Caco-2 (cell line): ENCODE measurements at regions not wholly inside any gene's neighbourhood (a gene's known extent, or its start where the extent isn't known, plus 50 kb on each side); places are given as distances from the start of the nearest gene placed in this dataset.

Experiments
- BruUV-seq: library from RNA; stranded (reverse); fragments of 400-500 nt; replicated peaks from 2 replicates; lab custom pipeline; 2021; lab: Mats Ljungman, UMichigan
- CTCF ChIA-PET: fragments of 300-600 bp; sonication (Branson Sonifier 250); formaldehyde crosslinking; loops from one replicate; lab custom pipeline; 2022; ENCODE audit warnings: antibody characterized with exemption; lab: Charles Lee
- POLR2A ChIA-PET: fragments of 300-600 bp; sonication (Branson Sonifier 250); formaldehyde crosslinking; loops from one replicate; lab custom pipeline; 2022; ENCODE audit warnings: antibody characterized with exemption; lab: Charles Lee
- DNase-seq, 2 experiments: peaks; one replicate each; pipeline versions ENCODE4 v3.0.0 to v3.0.0-alpha.2; 2020 to 2022
- H3K27me3 ChIP-seq: replicated peaks from 2 replicates; pipeline ENCODE4 v1.6.0; 2011; ENCODE audit warnings: low read length; ENCODE audit not compliant: control insufficient read depth, insufficient read depth
- H3K36me3 ChIP-seq: 2 replicates; pipeline ENCODE4 v1.5.1; 2011; ENCODE audit warnings: low read length; ENCODE audit not compliant: control insufficient read depth, insufficient read depth
- H3K4me1 ChIP-seq: fragments of 250-450 bp; sonication (Bioruptor Pico); 2 replicates; pipeline ENCODE4 v1.5.1; 2020; ENCODE audit warnings: mild to moderate bottlenecking
- H3K4me3 ChIP-seq: 2 replicates; pipeline ENCODE4 v1.5.1; 2011; ENCODE audit warnings: low read depth, mild to moderate bottlenecking, control low read depth, low read length
- H3K9me3 ChIP-seq: fragments of 250-450 bp; sonication (Bioruptor Pico); 2 replicates; pipeline ENCODE4 v1.5.1; 2020; ENCODE audit warnings: mild to moderate bottlenecking, moderate library complexity
- H3K27ac Mint-ChIP-seq: one replicate; pipeline ENCODE4 v1.8.0; 2022; ENCODE audit warnings: mixed read lengths; ENCODE audit not compliant: unreplicated experiment
- H3K27me3 Mint-ChIP-seq: one replicate; pipeline ENCODE4 v1.8.0; 2022; ENCODE audit warnings: mixed read lengths; ENCODE audit not compliant: insufficient read depth, unreplicated experiment
- H3K36me3 Mint-ChIP-seq: one replicate; pipeline ENCODE4 v1.8.0; 2022; ENCODE audit warnings: mild to moderate bottlenecking, mixed read lengths; ENCODE audit not compliant: insufficient read depth, unreplicated experiment
- H3K4me1 Mint-ChIP-seq: one replicate; pipeline ENCODE4 v1.8.0; 2022; ENCODE audit warnings: low read depth, mixed read lengths; ENCODE audit not compliant: unreplicated experiment
- H3K4me3 Mint-ChIP-seq: one replicate; pipeline ENCODE4 v1.8.0; 2022; ENCODE audit warnings: mild to moderate bottlenecking, moderate library complexity, mixed read lengths; ENCODE audit not compliant: unreplicated experiment
- H3K9me3 Mint-ChIP-seq: one replicate; pipeline ENCODE4 v1.8.0; 2022; ENCODE audit warnings: mixed read lengths; ENCODE audit not compliant: unreplicated experiment
- intact Hi-C: fragments of 100-400 bp; cut with micrococcal nuclease; formaldehyde crosslinking; loops from one replicate; pipeline ENCODE4 v1.10.0; 2022; ENCODE audit not compliant: unreplicated experiment
- TF ChIP-seq, protein P1 (sequence below), 2 experiments: fragments of 200-600 bp in 1 of 2; IDR thresholded peaks; 1 replicate in 1 of 2; 2 replicates in 1 of 2; pipeline versions ENCODE4 v1.5.1 to v1.8.0; 2011 to 2022; ENCODE audit warnings: antibody characterized with exemption in 1 of 2, control low read depth in 1 of 2, inconsistent platforms in 1 of 2, low read depth in 1 of 2, low read length in 1 of 2, mild to moderate bottlenecking in 1 of 2, moderate library complexity in 1 of 2; ENCODE audit not compliant: insufficient read depth in 1 of 2, severe bottlenecking in 1 of 2, unreplicated experiment in 1 of 2

- BruUV-seq = no TSS peak
- no peak overlapping the region for H3K4me3 Mint-ChIP-seq
- TF ChIP-seq, protein P1, sequence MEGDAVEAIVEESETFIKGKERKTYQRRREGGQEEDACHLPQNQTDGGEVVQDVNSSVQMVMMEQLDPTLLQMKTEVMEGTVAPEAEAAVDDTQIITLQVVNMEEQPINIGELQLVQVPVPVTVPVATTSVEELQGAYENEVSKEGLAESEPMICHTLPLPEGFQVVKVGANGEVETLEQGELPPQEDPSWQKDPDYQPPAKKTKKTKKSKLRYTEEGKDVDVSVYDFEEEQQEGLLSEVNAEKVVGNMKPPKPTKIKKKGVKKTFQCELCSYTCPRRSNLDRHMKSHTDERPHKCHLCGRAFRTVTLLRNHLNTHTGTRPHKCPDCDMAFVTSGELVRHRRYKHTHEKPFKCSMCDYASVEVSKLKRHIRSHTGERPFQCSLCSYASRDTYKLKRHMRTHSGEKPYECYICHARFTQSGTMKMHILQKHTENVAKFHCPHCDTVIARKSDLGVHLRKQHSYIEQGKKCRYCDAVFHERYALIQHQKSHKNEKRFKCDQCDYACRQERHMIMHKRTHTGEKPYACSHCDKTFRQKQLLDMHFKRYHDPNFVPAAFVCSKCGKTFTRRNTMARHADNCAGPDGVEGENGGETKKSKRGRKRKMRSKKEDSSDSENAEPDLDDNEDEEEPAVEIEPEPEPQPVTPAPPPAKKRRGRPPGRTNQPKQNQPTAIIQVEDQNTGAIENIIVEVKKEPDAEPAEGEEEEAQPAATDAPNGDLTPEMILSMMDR (IDR thresholded peaks at IDR 0.05; ENCODE audit: insufficient read depth in 1 of 2, low read depth in 1 of 2, low read length in 1 of 2, severe bottlenecking in 1 of 2, unreplicated experiment in 1 of 2) = no peak
- H3K4me3 ChIP-seq = no peak overlapping the region
- peaks cover 14% of the 10 kb centered on the region for H3K4me1 ChIP-seq
- H3K27me3 ChIP-seq = no peaks in the 10 kb centered on the region; the same call in 1 of the 2 replicates
- ChIA-PET POLR2A (no interaction called here), CTCF (no interaction called here)
- H3K9me3 Mint-ChIP-seq = no peaks in the 10 kb centered on the region
- H3K27ac Mint-ChIP-seq = no peak overlapping the region
- H3K4me1 Mint-ChIP-seq = peaks cover 5% of the 10 kb centered on the region
- H3K36me3 ChIP-seq = no peaks in the 10 kb centered on the region
- peaks cover 11% of the 10 kb centered on the region for H3K27me3 Mint-ChIP-seq
- intact Hi-C loops = loop anchor here (2.0 kb wide), 1 partner anchor 208 kb away; no protein-coding TSS in a partner anchor
- no peaks in the 10 kb centered on the region for H3K9me3 ChIP-seq
- H3K36me3 Mint-ChIP-seq = no peaks in the 10 kb centered on the region
- DNase-seq = no peak
These were observed 65.1 kb upstream of the PZP start for GRCh38 chr12:9273276-9273675.

- Histone ChIP-seq H3K36me3 (no peaks in the 10 kb centered on the region), H3K4me3 (no peak overlapping the region), H3K9me3 (no peaks in the 10 kb centered on the region), H3K4me1 (peaks cover 14% of the 10 kb centered on the region), H3K27me3 (no peaks in the 10 kb centered on the region; the same call in 1 of the 2 replicates)
- no peak for DNase-seq
- Mint-ChIP-seq H3K27ac (no peak overlapping the region), H3K4me1 (peaks cover 5% of the 10 kb centered on the region), H3K9me3 (no peaks in the 10 kb centered on the region), H3K36me3 (no peaks in the 10 kb centered on the region), H3K4me3 (no peak overlapping the region), H3K27me3 (peaks cover 10% of the 10 kb centered on the region)
- TF ChIP-seq, protein P1 (IDR thresholded peaks at IDR 0.05; ENCODE audit: insufficient read depth in 1 of 2, low read depth in 1 of 2, low read length in 1 of 2, severe bottlenecking in 1 of 2, unreplicated experiment in 1 of 2) = no peak
- intact Hi-C loops = loop anchor here (2.0 kb wide), 1 partner anchor 207 kb away; no protein-coding TSS in a partner anchor
- no TSS peak for BruUV-seq
- POLR2A ChIA-PET = no interaction called here
- CTCF ChIA-PET = no interaction called here
These were observed 63.7 kb upstream of the PZP start for GRCh38 chr12:9271875-9272274.

DNA sequence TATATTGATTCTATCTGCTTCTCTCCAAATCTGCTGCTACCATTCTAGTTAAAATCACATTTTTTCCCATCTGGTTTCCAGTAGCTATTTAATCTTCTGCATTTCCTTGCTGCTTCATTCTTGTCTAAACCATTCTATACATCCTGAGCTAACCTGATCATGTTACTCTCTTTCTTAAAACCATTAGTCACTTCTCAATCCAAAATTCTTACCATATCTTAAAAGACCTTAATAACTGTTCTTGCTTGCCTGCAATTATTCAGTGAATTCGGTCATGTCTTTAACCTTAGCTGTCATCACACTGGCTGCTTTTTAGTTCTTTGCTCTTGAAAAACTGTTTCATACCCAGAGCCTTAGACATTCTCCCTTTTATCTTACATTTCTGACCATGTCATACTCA, 56.4 kb upstream of the PZP start:
- CTCF ChIA-PET = no interaction called here
- Mint-ChIP-seq H3K4me1 (no peaks in the 10 kb centered on the region), H3K27me3 (peaks cover 18% of the 10 kb centered on the region), H3K9me3 (no peaks in the 10 kb centered on the region), H3K27ac (no peak overlapping the region), H3K4me3 (no peak overlapping the region), H3K36me3 (no peaks in the 10 kb centered on the region)
- no peaks in the 10 kb centered on the region; the same call in 1 of the 2 replicates for H3K27me3 ChIP-seq
- no peaks in the 10 kb centered on the region for H3K4me1 ChIP-seq
- no peak overlapping the region for H3K4me3 ChIP-seq
- H3K36me3 ChIP-seq = no peaks in the 10 kb centered on the region
- no peak for DNase-seq
- H3K9me3 ChIP-seq = no peaks in the 10 kb centered on the region
- POLR2A ChIA-PET = no interaction called here
- TF ChIP-seq, protein P1 (IDR thresholded peaks at IDR 0.05; ENCODE audit: insufficient read depth in 1 of 2, low read depth in 1 of 2, low read length in 1 of 2, severe bottlenecking in 1 of 2, unreplicated experiment in 1 of 2) = no peak
- intact Hi-C loops = no loop called here
- no TSS peak for BruUV-seq
